GM03348 (cell line): ENCODE measurements at regions not wholly inside any gene's neighbourhood (a gene's known extent, or its start where the extent isn't known, plus 50 kb on each side); places are given as distances from the start of the nearest gene placed in this dataset.

Experiments
- DNase-seq: peaks from one replicate; pipeline ENCODE4 v3.0.0; 2012; ENCODE audit warnings: low spot score

DNA sequence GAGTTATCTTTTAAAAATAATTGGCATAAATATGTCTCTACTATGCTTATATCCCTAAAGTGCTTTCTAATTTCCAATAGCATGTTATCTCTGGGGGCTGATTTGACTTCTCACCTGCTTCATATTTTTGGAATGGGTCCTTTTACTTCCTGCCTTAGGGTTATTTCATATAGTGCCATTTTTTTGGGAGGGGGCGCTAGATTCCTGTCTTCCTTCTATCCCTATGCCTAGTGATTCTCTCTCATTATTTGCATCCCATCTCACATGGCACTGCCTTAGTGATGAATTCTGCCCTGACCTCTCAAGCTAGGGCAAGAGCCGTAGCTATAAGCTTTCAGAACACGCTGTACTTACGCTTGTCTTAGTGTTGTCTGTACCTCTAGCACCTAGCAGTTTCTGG, 150.3 kb upstream of the SLITRK3 start:
- no peak for DNase-seq

DNA sequence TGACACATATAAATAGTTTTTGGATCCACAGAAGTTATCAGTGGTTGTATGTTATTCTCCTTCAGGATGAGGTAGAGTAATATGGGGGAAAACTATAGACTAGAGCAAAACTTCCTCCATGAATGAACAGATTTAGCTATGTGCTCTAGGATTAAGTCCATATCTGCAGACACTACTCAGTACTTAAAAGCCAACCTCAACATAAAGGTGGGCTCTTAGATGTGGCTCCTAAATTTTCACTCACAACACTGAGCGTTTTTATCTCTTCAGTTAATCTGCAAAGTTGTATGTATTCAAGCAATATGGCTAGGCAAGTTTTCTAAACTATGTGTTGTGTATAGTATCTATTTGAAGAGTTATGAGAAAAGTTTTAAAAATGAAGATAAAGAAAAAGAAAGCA, 147.0 kb upstream of the SLITRK3 start:
- DNase-seq, result no peak

DNA sequence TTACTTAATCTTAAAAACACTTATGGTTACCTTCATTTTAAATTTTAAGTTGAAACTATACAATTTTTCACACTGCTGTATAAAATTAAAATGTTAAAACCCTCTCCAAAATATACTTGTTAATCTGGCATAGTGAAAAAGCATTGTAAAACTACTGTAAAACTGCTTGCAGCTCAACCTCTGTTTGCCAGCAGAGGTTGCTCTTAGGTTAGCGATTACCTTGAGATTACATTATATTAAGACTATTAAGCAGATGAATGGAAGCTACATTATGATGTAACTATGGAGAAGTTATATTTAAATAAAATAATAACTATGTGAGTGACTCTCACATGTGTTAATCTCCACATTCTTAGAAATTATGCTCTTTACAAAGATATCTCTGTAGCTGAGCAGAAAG, 143.6 kb upstream of the SLITRK3 start:
- DNase-seq, result peak; percentile 3

DNA sequence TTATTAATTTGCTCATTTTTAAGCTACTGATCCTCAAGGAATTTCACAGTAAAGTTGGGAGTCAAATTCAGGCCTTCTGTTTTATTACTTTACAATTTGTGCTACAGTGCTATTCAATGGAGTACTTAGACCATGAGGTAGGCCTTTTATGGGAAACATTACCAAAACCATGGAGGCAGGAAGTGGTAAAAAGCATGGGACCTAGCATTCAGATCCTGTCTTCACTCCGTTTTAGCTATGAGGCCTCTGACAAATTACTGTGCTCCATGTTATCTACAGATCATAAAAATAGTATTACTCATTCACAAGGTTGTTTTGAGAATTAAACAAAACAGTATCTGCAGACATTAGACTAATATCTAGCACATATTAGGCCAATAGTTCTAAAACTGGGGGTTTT, 140.6 kb upstream of the SLITRK3 start:
- no peak for DNase-seq
